Gastroesophageal sphincter (tissue), 3 donors: ENCODE measurements at regions not wholly inside any gene's neighbourhood (a gene's known extent, or its start where the extent isn't known, plus 50 kb on each side); places are given as distances from the start of the nearest gene placed in this dataset.

Experiments used
- CTCF ChIP-seq, 4 experiments: fragments of 200-600 bp in 2 of 4; fragments of 450-650 bp in 2 of 4; sonication (generic) in 1 of 4; IDR thresholded peaks; one replicate each; pipeline ENCODE4 v1.5.1; 2017 to 2019; ENCODE audit warnings: antibody characterized with exemption in 4 of 4, mild to moderate bottlenecking in 2 of 4, moderate library complexity in 2 of 4
- EP300 ChIP-seq: sonication (generic); formaldehyde crosslinking; IDR thresholded peaks from one replicate; pipeline ENCODE4 v1.6.1; 2017; ENCODE audit warnings: antibody characterized with exemption, mild to moderate bottlenecking
- POLR2A ChIP-seq, 2 donors: fragments of 450-650 bp; IDR thresholded peaks; one replicate each; pipeline ENCODE4 v1.6.1; 2017; ENCODE audit warnings: antibody characterized with exemption in 2 of 2, mild to moderate bottlenecking in 2 of 2, moderate library complexity in 1 of 2
- POLR2AphosphoS5 ChIP-seq: sonication (generic); formaldehyde crosslinking; IDR thresholded peaks from one replicate; pipeline ENCODE4 v1.6.1; 2017; ENCODE audit warnings: antibody characterized with exemption

DNA sequence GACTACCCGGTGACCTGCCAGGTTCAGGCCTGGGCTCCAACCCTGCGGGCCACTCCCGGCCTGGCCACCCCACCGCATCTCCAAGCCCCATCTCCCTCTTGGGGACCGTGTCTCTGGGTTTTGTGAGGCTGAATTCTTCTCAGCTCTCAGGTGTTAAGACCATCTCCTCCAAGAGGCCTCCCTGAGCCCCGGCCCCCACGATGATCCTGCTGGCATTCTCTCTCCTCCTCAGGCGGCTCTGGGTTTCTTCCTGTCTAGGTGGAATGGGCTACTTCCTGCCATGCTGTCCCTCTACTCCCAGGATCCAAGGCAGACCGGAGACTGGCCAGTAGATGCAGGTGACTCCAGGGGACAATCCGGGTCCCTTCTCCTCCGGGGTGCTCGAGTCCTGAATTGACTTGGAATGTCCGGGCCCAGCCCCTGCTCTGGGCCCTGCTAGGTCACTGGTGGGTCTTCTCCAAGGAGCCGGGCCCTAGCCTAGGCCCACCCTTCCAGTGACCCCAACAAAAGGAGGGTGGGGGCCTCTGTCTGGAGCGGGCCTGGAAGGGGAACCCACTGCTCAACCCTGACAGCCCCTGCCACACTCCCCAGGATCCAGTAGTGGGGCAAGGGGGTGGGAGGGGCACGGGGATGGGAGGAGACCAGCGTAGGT is 219.8 kb downstream of the C9orf50 start:
- TF ChIP-seq CTCF (IDR thresholded peaks at IDR 0.05) (no peak), POLR2AphosphoS5 (no peak), POLR2A (IDR thresholded peaks at IDR 0.05) (no peak), EP300 (no peak)
